ENCODE measurements at regions not wholly inside any gene's neighbourhood (a gene's known extent, or its start where the extent isn't known, plus 50 kb on each side); places are given as distances from the start of the nearest gene placed in this dataset.
"Not testable (repeated sequence)": the region's sequence is repeated elsewhere in the genome, so short reads cannot be mapped to it uniquely, and the experiment has no call there.

DNA sequence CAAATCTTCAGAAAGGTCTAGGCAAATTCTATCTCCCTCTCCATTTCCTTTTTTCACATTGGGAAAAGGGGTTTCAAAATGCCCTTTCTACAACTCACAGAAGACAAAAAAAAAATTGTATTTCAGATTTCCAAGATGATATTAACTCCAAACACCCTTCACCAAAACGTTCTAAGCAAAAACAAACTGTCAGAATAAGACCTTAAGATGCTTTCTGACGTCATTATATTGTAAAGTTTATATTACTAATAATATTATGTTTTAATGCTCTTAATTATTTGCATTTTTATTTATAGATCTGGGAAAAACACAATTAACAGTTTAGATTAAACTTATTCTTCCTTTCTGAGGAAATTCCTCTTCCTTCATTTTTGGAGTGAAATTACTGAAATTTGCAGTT, 624.2 kb downstream of the GALC start:
- no peak overlapping the region for H3K27ac Mint-ChIP-seq
- CTCF ChIA-PET = no interaction called here
- ATAC-seq (no peak), DNase-seq (no peak)
- H3K27me3 Mint-ChIP-seq = no peaks in the 10 kb centered on the region
- H3K9me3 Mint-ChIP-seq (ENCODE audit: low read depth) = peaks cover 6% of the 10 kb centered on the region
- no peak overlapping the region for H3K4me3 Mint-ChIP-seq
- H3K4me1 Mint-ChIP-seq = no peaks in the 10 kb centered on the region
- H3K36me3 Mint-ChIP-seq = no peaks in the 10 kb centered on the region

DNA sequence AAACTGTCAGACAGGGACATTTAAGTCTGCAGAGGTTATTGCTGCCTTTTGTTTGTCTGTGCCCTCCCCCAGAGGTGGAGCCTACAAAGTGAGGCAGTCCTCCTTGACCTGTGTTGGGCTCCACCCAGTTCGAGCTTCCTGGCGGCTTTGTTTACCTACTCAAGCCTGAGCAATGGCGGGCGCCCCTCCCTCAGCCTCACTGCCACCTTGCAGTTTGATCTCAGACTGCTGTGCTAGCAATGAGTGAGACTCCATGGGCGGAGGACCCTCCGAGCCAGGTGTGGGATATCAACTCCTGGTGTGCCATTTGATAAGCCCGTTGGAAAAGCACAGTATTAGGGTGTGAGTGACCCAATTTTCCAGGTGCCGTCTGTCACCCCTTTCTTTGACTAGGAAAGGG, 632.7 kb downstream of the GALC start:
- H3K9me3 Mint-ChIP-seq (ENCODE audit: low read depth); H3K27me3 Mint-ChIP-seq; H3K36me3 Mint-ChIP-seq; H3K4me3 Mint-ChIP-seq; H3K4me1 Mint-ChIP-seq; H3K27ac Mint-ChIP-seq; ATAC-seq; DNase-seq; CTCF ChIA-PET: not testable (repeated sequence)

GRCh38 chr14:87351007-87351406, 642.0 kb downstream of the GALC start:
- Mint-ChIP-seq H3K4me1 (no peaks in the 10 kb centered on the region), H3K36me3 (no peaks in the 10 kb centered on the region), H3K4me3 (no peak overlapping the region), H3K27ac (no peak overlapping the region), H3K27me3 (no peaks in the 10 kb centered on the region), H3K9me3 (ENCODE audit: low read depth) (peaks cover 2% of the 10 kb centered on the region)
- ATAC-seq (no peak), DNase-seq (no peak)
- CTCF ChIA-PET = no interaction called here

DNA sequence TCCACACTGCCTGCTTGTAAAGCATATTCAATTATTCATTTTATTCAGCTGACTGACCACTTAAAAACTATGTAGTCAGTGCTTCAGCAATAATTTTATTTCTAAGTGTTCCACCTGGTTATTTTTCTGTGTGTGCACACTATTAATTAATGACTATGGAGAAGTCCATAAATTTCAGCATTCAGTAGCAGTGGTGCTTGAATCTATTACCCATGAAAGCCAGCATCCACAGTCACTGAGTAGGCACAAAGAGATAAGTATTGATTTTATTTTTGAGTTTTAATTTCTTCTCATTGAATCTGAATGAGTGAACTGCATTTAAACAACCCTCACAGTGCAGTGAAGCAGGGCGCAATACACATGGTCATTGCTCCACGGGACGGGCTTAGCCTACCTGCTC, 643.1 kb downstream of the GALC start:
- CTCF ChIA-PET = no interaction called here

DNA sequence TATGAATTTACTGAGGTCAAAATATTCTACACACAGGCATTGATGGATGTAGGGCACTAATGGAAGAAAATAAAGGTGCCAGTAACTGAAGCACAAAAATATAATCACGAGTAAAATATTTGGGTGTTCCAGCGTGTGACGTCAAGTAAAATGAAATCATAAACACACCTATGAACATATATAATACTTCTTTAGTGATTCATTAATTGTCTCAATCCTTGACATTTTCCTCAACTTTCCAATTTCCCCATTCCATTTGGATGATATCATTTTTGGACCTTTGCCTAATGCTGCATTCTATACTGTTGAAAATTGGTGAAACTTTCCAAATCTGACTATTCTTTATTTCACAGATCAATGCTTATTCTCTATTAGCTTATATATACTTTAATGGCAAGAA, 649.3 kb downstream of the GALC start:
- Mint-ChIP-seq H3K9me3 (ENCODE audit: low read depth) (peaks cover 8% of the 10 kb centered on the region), H3K36me3 (no peaks in the 10 kb centered on the region), H3K27ac (no peak overlapping the region), H3K4me1 (no peaks in the 10 kb centered on the region), H3K4me3 (no peak overlapping the region), H3K27me3 (no peaks in the 10 kb centered on the region)
- CTCF ChIA-PET = no interaction called here
- ATAC-seq (no peak), DNase-seq (no peak)

More for the DNA sequence above, 643.1 kb downstream of the GALC start:
- DNase-seq (no peak), ATAC-seq (no peak)
- Mint-ChIP-seq H3K4me3 (no peak overlapping the region), H3K27me3 (no peaks in the 10 kb centered on the region), H3K9me3 (ENCODE audit: low read depth) (peaks cover 2% of the 10 kb centered on the region), H3K27ac (no peak overlapping the region), H3K36me3 (no peaks in the 10 kb centered on the region), H3K4me1 (no peaks in the 10 kb centered on the region)

DNA sequence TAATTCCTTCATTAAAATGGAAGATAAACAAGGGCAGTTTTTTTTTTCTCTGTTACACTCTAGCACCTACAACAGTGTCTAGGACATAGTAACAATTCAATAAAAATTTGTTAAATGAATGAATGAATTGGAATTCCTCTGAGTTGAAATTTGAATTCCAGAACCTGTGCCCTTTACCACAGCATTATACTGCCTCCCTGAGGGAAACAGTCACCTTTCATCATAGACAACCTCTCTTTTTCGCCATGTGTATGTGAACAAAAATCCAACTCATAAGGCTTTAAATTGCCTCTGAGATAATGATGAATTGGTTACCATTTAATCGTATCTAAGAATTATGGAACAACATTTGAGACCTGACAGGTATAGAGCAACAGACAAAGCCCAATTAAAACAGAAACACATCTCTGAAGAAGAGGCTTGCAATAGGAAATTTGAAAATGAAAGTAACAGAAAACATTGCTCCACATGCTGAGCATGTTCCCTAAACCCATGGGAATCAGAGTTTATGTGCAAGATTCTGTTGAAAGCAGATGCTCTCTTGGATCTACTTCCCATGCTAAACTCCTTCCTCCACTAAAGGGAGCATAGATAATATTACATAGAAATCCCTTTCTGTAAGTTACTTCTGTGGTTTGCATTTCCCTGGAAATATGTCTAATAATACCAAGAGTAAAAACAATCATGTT, 657.8 kb downstream of the GALC start:
- CTCF ChIA-PET = no interaction called here
- Mint-ChIP-seq H3K27me3 (no peaks in the 10 kb centered on the region), H3K4me3 (no peak overlapping the region), H3K27ac (no peak overlapping the region), H3K4me1 (no peaks in the 10 kb centered on the region), H3K36me3 (no peaks in the 10 kb centered on the region), H3K9me3 (ENCODE audit: low read depth) (no peaks in the 10 kb centered on the region)
- DNase-seq (no peak), ATAC-seq (no peak)

- H3K9me3 Mint-ChIP-seq (ENCODE audit: low read depth) = no peaks in the 10 kb centered on the region
- CTCF ChIA-PET = no interaction called here
- DNase-seq = no peak
Measured at GRCh38 chr14:87331991-87332390, 661.0 kb downstream of the GALC start.

GRCh38 chr14:87325741-87326140, 667.2 kb downstream of the GALC start:
- CTCF ChIA-PET = no interaction called here
- peaks cover 2% of the 10 kb centered on the region for H3K9me3 Mint-ChIP-seq (ENCODE audit: low read depth)
- H3K36me3 Mint-ChIP-seq = no peaks in the 10 kb centered on the region
- ATAC-seq (no peak), DNase-seq (no peak)
- H3K27ac Mint-ChIP-seq = no peak overlapping the region
- H3K4me1 Mint-ChIP-seq = no peaks in the 10 kb centered on the region
- no peak overlapping the region for H3K4me3 Mint-ChIP-seq
- H3K27me3 Mint-ChIP-seq = no peaks in the 10 kb centered on the region

More at GRCh38 chr14:87331991-87332390, 661.0 kb downstream of the GALC start:
- Mint-ChIP-seq H3K27ac (no peak overlapping the region), H3K27me3 (no peaks in the 10 kb centered on the region), H3K4me1 (no peaks in the 10 kb centered on the region), H3K36me3 (no peaks in the 10 kb centered on the region), H3K4me3 (no peak overlapping the region)
- ATAC-seq = no peak

DNA sequence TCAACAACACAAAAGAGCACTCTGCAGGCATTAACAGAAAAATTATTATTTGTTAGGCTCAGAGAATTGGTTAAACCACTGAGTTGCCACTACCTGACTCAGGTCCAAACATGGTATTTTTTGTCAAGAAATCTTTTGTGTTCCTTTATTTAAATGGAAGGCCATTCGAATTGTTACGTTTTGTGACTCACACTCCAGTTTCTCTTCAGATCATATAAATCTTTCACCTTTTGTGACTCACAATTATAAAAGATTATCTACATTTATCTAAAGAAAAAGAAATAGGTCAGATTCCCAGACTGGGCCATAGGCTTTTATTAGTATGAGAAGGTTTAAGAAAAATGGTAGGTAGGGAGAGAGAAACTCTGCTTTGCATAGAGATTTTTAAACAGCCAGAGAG, 669.8 kb downstream of the GALC start:
- no peaks in the 10 kb centered on the region for H3K4me1 Mint-ChIP-seq
- H3K27me3 Mint-ChIP-seq = no peaks in the 10 kb centered on the region
- H3K9me3 Mint-ChIP-seq (ENCODE audit: low read depth) = peaks cover 2% of the 10 kb centered on the region
- no peaks in the 10 kb centered on the region for H3K36me3 Mint-ChIP-seq
- DNase-seq (no peak), ATAC-seq (no peak)
- H3K27ac Mint-ChIP-seq = no peak overlapping the region
- H3K4me3 Mint-ChIP-seq = no peak overlapping the region
- CTCF ChIA-PET = no interaction called here

DNA sequence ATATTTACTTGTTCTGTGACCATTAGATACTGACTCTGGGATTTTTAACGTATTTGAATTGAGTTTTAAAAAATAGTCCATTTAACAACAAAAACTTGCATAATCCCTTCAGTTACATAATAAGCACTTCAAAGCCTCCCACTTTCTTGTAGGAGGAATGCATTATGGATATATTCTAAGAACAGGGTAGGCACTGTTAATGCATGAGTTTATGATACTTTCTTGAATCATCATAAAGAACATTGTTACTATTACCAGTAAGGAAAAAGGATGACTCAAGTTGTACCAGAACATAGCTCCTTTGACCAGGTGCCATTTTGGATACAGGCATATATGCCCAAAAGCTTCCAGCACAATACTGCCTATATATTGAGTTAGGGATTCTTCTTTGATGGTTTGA, 671.4 kb downstream of the GALC start:
- DNase-seq = no peak
- no peak for ATAC-seq

DNA sequence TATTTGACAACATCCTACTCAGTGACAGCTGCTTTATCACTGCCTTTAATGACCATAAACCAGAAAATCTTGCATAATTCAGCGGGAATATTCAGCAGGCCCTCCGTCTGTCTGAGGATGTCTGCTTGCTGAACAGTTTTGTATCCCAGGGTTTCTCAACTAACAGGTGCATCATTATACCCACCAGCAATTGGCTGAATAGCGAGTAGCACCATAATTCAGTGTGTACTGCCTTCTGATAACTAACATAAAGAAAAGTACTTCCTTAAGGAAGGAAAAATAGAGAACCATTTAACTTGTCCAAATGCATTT, 680.1 kb downstream of the GALC start:
- no peak overlapping the region for H3K4me3 Mint-ChIP-seq
- no peaks in the 10 kb centered on the region for H3K4me1 Mint-ChIP-seq
- H3K9me3 Mint-ChIP-seq (ENCODE audit: low read depth) = peaks cover 7% of the 10 kb centered on the region
- ATAC-seq = no peak
- CTCF ChIA-PET = no interaction called here
- no peak for DNase-seq
- H3K36me3 Mint-ChIP-seq = no peaks in the 10 kb centered on the region
- no peak overlapping the region for H3K27ac Mint-ChIP-seq
- no peaks in the 10 kb centered on the region for H3K27me3 Mint-ChIP-seq

More for the DNA sequence above, 671.4 kb downstream of the GALC start:
- H3K27me3 Mint-ChIP-seq = no peaks in the 10 kb centered on the region
- CTCF ChIA-PET = no interaction called here
- no peaks in the 10 kb centered on the region for H3K36me3 Mint-ChIP-seq
- no peak overlapping the region for H3K27ac Mint-ChIP-seq
- no peak overlapping the region for H3K4me3 Mint-ChIP-seq
- H3K4me1 Mint-ChIP-seq = no peaks in the 10 kb centered on the region
- H3K9me3 Mint-ChIP-seq (ENCODE audit: low read depth) = peaks cover 5% of the 10 kb centered on the region

DNA sequence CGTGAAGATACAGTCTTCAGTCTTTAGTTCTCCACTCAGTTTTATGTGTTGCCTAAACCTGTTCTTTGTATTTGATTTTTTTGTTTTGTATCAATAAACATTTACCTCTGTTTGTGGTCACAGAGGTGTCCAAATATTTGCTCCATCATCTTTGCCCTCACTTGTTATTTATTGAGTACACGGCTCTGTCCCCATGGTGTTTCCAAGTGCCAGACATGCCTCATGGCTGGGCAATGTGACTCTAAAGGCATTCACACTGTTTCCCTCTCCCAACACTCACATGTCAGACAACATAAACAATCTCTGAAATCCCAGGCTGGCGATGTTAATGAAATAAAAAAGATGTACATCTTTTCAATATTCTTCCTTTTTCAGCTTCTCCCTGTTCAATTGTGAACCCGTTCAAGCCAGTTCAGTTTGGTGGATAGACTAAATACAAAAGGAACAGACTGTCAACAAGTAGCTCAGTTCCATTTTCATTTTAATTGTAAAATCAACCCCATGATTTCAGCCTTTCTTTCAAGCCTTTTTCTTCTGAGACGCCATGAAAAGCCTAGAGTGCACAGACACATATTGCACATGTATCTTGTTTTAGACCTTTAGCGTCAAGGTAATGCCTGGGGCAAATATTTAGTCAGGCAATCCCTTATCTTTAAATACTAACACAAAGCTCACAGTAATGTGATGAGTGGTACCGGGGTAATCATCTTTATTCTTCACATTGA, 680.7 kb downstream of the GALC start:
- Mint-ChIP-seq H3K27me3 (no peaks in the 10 kb centered on the region), H3K36me3 (no peaks in the 10 kb centered on the region), H3K27ac (no peak overlapping the region), H3K4me3 (no peak overlapping the region), H3K9me3 (ENCODE audit: low read depth) (peaks cover 7% of the 10 kb centered on the region), H3K4me1 (no peaks in the 10 kb centered on the region)
- ATAC-seq = no peak
- CTCF ChIA-PET = no interaction called here
- no peak for DNase-seq

- Mint-ChIP-seq H3K27ac (no peak overlapping the region), H3K9me3 (ENCODE audit: low read depth) (peaks cover 7% of the 10 kb centered on the region), H3K27me3 (no peaks in the 10 kb centered on the region), H3K36me3 (no peaks in the 10 kb centered on the region), H3K4me3 (no peak overlapping the region), H3K4me1 (no peaks in the 10 kb centered on the region)
- no peak for ATAC-seq
- DNase-seq = no peak
- CTCF ChIA-PET = no interaction called here
Measured at GRCh38 chr14:87309557-87309956, 683.4 kb downstream of the GALC start.

DNA sequence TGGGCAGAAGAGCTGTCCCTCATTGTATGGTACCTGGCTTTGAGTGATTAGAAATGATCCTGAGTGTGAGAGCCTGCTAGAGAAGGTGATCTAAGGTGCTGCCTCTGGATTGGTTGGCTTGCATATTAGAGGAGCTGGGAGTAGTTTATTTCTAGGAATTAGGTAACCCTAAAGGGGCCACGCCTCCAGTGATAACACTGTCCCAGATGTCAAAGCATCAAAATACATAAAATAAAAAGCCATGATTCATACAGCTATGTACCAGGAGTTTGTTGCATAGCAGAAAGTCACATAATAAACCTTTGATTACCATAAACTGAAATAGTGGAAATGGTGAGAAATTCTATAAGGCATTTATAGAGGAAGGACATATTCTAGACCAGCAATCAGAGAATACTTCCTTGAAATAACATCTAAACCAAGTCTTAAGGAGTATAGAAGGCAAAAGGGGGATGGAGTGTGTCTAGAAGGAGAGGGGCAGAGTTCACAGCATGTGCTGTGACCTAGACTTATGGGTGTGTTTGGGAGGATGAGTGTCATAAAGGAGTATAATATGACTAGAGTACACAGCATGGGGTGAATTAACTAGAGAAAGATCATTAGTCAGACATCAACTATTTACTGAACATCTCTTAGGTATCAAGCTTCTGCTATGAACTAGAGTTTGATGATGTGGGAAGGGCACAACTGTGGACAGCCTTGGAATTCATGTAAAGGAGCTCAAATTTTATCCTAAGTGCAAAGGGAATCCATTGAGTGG, 686.4 kb downstream of the GALC start:
- Mint-ChIP-seq H3K27me3 (no peaks in the 10 kb centered on the region), H3K4me3 (no peak overlapping the region), H3K4me1 (no peaks in the 10 kb centered on the region), H3K27ac (no peak overlapping the region), H3K36me3 (no peaks in the 10 kb centered on the region), H3K9me3 (ENCODE audit: low read depth) (peaks cover 5% of the 10 kb centered on the region)
- ATAC-seq (no peak), DNase-seq (no peak)
- CTCF ChIA-PET = no interaction called here

Measured in activated CD8-positive, alpha-beta memory T cell treated with anti-CD3 and anti-CD28 coated beads, Interleukin-2, amount 10 ng/mL, durations not matched to agents 7 days and 5 days (primary cell).